ENCODE measurements at regions not wholly inside any gene's neighbourhood (a gene's known extent, or its start where the extent isn't known, plus 50 kb on each side); places are given as distances from the start of the nearest gene placed in this dataset.

GRCh38 chr9:81758123-81758797 is 68.9 kb upstream of the TLE1 start:
- no peak for TF ChIP-seq TARDBP (IDR thresholded peaks at IDR 0.05; ENCODE audit: borderline replicate concordance)
- no peak for TF ChIP-seq EP300 (IDR thresholded peaks at IDR 0.05; ENCODE audit: borderline replicate concordance in 1 of 2, control insufficient read depth in 1 of 2, low read depth in 2 of 2, low read length in 2 of 2)
- TF ChIP-seq ZNF24 (IDR thresholded peaks at IDR 0.05), result no peak
- TF ChIP-seq ELK1 (IDR thresholded peaks at IDR 0.05; ENCODE audit: low read depth, low read length), result no peak
- no peak for TF ChIP-seq EZH2 (IDR thresholded peaks at IDR 0.05; ENCODE audit: borderline replicate concordance, control insufficient read depth, low read depth, low read length)
- TF ChIP-seq ATF3 (IDR thresholded peaks at IDR 0.05; ENCODE audit: borderline replicate concordance, extremely low read depth, low read depth, low read length), result no peak
